Brain pericyte (primary cell): ENCODE measurements at regions not wholly inside any gene's neighbourhood (a gene's known extent, or its start where the extent isn't known, plus 50 kb on each side); places are given as distances from the start of the nearest gene placed in this dataset.

ENCODE experiments used
- DNase-seq: peaks from one replicate; pipeline ENCODE4 v3.0.0-alpha.2; 2012; ENCODE audit warnings: low read depth, low spot score

DNA sequence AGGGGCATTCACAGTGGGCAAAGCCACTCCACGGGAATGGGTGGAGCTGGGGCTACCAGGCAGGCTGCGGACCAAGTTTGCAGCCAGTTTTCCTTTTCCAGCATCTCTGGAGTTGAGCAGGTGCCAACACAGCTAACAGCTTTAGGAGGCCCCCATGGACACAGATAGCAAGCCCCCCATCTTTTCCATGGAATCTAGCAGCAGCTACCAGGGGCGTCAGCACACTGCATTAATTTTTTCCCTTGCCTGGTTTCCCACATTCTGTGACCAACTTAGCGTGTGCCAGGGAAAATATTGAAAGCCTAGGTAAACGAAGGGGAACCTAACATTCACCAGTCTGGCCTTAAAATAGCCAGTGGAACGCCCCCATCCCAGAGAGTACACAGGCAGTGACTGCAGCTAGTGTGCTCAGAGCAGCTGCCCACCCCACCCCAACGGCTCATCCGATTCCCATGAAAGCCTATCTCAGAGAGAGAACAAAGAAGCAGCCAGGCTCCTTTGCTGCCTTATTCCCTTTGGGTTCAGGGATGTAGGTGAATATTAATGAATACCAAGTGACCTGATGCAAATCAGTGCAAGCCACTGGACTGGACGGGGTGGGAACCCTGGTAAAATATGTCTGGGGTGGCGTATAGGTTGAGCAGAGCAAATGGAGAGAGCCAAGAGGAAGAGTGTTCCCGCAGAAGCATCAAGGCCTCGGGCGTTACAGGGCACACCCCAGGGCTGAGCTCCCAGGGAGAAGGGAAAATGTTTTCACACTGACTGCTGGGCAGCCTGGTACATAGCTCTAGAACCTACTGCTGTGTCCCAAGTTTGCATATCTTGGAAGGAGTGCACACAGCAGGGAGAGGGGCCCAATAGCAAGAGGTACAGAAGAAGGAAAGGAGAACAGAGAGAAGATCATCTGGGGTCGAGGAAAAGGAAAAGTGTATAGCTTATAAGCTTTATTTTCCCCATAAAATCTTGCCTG lies 73.9 kb upstream of the SOX9 start:
- no peak for DNase-seq

DNA sequence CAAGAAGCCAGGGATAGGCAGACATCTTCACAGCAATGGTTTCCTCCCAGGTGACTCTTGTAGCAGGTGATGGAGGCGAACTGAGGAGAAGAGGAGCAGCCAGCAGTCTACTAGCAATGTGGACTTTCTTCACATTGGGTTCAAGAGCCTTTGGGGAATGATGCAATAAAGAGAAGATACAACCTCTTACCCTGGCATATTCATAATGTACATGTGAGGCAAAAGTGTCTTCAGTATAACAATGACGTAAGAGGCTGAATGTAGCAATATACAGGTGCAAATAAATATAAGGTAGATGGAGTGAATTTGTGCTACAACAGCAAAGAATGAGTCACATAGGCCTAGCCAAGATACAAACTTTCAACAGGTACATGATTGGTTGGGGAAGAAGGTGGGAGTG lies 70.9 kb upstream of the SOX9 start:
- no peak for DNase-seq

DNA sequence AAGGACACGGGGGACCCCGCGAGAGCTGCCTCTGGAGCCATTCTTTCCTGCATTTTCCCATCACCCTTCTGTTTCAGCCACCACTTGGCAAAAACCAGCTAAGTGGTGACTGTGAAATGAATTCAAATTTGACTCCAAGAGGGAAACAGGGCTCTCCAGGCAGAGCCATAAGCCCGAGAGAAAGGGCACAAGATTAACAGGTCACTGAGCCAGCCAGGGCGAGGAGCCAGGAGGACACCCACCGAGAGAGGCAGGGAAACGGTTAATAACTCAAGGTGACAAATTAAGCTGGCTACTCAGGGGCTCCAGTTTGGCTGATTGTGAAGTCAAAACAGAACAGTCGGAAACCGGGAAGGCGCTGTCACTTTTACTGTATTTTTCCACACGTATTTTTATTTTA lies 67.8 kb upstream of the SOX9 start:
- no peak for DNase-seq

- no peak for DNase-seq
Observed at GRCh38 chr17:72053449-72053848, 67.4 kb upstream of the SOX9 start.

DNA sequence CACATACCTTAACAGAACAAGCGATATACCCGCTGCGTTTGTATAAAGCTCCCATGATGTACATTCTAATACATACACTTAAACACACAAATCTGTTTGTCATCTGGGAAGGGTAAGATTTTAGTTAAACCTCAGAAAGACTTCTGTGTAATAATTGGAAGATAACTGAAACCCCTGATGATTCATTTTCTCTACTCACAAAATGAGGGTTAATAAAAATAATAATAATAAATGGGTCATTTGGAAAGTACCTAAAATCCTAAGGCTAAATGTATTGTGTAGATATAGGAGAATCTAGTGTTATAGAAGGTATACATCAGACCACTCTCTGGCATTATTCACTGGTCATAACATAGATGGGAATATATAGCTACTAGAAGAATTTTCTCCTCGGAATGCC lies 64.7 kb upstream of the SOX9 start:
- DNase-seq: no peak

DNA sequence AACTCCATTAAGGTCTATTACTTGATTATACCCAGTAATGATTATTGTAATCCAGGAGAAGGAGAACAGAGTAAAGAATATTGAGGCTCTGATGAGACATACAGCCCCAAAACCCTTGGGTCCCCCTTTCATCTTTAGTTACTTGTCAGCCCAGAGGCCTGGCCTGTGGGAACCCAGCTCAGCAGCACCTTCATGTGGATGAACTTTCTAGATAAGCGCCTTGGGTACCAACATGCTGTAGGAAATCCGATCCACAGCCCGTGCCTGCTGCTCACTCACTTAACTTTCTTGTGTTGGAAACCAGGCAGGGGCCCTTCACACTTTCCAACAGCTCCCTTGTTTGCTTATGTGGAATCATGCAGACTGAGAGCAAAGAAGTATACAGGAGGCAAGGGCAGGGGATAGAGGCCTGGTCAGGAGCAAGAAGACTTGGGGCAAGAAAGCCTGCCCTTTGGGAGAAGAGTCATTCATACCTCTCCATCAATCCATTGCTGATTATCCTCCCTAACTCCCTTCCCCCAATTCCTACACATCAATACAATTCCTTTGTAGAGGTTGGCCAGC lies 64.0 kb upstream of the SOX9 start:
- no peak for DNase-seq

- no peak for DNase-seq
Observed at GRCh38 chr17:72060084-72060483, 60.7 kb upstream of the SOX9 start.

GRCh38 chr17:72063262-72063661 lies 57.6 kb upstream of the SOX9 start:
- no peak for DNase-seq

GRCh38 chr17:72063756-72064450 lies 56.9 kb upstream of the SOX9 start:
- DNase-seq: no peak

DNA sequence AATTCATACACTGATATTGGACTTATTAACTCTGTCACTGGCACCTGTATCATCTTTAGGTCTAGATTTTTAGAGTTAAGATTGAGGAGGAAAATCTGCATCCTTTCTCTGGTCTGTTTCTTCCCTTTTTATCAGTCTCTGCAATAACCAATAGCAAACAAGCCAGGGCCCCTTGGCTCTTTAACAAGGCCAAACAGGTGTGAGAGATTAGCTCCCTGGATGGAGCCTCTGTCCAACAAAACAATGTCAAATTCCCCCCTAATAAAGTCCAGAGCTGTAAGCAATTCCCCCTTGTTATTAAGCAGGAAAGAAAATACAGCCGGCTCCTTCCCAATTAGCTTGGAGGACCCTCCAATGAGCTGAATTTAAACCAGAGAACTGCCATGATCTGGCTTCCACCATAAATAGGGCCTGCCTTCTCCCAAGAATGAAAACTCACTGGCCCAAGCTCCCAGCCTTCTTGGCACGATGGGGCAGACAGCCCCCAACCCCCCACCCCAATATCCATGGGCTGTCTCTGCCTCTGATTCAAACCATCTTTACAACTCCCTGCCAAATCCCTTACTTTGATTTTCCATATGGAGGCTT lies 56.1 kb upstream of the SOX9 start:
- DNase-seq: no peak

DNA sequence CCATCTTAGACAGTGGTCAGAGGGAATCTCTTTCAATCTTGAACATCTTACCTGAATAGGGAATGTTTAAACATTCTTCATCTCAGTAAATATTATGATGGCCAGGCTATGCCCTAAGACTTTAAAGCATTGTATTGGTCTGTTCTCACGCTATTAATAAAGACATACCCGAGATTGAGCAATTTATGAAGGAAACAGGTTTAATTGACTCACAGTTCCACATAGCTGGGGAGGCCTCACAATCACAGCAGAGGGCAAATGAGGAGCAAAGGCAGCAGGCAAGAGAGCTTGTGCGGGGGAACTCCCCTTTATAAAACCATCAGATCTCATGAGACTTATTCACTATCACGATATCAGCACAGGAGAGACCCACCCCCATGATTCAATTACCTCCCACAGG lies 55.3 kb upstream of the SOX9 start:
- DNase-seq: no peak

GRCh38 chr17:72068643-72069042 lies 52.2 kb upstream of the SOX9 start:
- DNase-seq: no peak

GRCh38 chr17:72069586-72070202 lies 51.1 kb upstream of the SOX9 start:
- DNase-seq: no peak
